ENCODE measurements at regions not wholly inside any gene's neighbourhood (a gene's known extent, or its start where the extent isn't known, plus 50 kb on each side); places are given as distances from the start of the nearest gene placed in this dataset.
"Not testable (repeated sequence)": the region's sequence is repeated elsewhere in the genome, so short reads cannot be mapped to it uniquely, and the experiment has no call there.

GRCh38 chr9:62655705-62656104 is 1465.9 kb downstream of the SPATA31A7 start:
- H3K4me1 ChIP-seq (replicated peaks; ENCODE audit: insufficient read depth); H3K27ac ChIP-seq; H3K36me3 ChIP-seq (ENCODE audit: low read depth); POLR2A ChIA-PET (ENCODE audit: unreplicated experiment); H4K20me1 ChIP-seq (ENCODE audit: insufficient read depth); H3K9me2 ChIP-seq (ENCODE audit: insufficient read depth); CTCF ChIA-PET; H2AFZ ChIP-seq; BruUV-seq (replicated peaks); intact Hi-C loops (cut with micrococcal nuclease; ENCODE audit: unreplicated experiment); H3K79me2 ChIP-seq (ENCODE audit: low read depth); H3F3A ChIP-seq (ENCODE audit: insufficient read depth, low read depth); H3K9me3 ChIP-seq (ENCODE audit: insufficient read depth, low read depth); DNase-seq; H3K4me3 ChIP-seq; H3K27me3 ChIP-seq (ENCODE audit: insufficient read depth, low read depth); H3K4me2 ChIP-seq: not testable (repeated sequence)

GRCh38 chr9:62662733-62663507 is 1473.1 kb downstream of the SPATA31A7 start:
- CTCF ChIA-PET; H3K27ac ChIP-seq; DNase-seq; intact Hi-C loops (cut with micrococcal nuclease; ENCODE audit: unreplicated experiment); H2AFZ ChIP-seq; H3K36me3 ChIP-seq (ENCODE audit: low read depth); POLR2A ChIA-PET (ENCODE audit: unreplicated experiment); H3K4me3 ChIP-seq; H3K4me1 ChIP-seq (replicated peaks; ENCODE audit: insufficient read depth); H3K4me2 ChIP-seq; H3K9me3 ChIP-seq (ENCODE audit: insufficient read depth, low read depth); H3K9me2 ChIP-seq (ENCODE audit: insufficient read depth); H4K20me1 ChIP-seq (ENCODE audit: insufficient read depth); H3K27me3 ChIP-seq (ENCODE audit: insufficient read depth, low read depth); H3K79me2 ChIP-seq (ENCODE audit: low read depth); BruUV-seq (replicated peaks); H3F3A ChIP-seq (ENCODE audit: insufficient read depth, low read depth): not testable (repeated sequence)

DNA sequence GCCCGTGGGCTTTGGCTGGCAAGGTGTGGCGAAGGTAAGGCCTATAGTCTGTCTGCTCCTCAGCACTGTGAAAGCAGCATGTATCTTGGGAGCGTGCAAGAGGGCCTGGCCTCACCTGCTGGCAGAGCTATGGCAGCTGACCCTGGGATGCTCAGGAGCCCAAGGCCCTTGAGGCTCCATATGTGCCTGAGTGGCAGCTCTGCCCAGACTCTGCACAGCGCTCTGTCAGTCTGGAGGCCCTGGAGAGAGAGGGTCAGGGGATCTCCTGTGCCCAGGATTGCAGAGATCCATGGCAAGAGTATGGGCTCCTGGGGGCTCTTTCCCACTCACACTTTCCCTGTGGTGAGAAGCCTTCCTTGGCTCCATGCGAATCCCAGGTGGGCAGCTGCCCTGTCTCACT is 1473.7 kb downstream of the SPATA31A7 start:
- BruUV-seq (replicated peaks); H2AFZ ChIP-seq; H4K20me1 ChIP-seq (ENCODE audit: insufficient read depth); DNase-seq; H3K4me2 ChIP-seq; H3K27me3 ChIP-seq (ENCODE audit: insufficient read depth, low read depth); CTCF ChIA-PET; H3K4me1 ChIP-seq (replicated peaks; ENCODE audit: insufficient read depth); H3F3A ChIP-seq (ENCODE audit: insufficient read depth, low read depth); intact Hi-C loops (cut with micrococcal nuclease; ENCODE audit: unreplicated experiment); H3K9me2 ChIP-seq (ENCODE audit: insufficient read depth); H3K9me3 ChIP-seq (ENCODE audit: insufficient read depth, low read depth); H3K4me3 ChIP-seq; H3K79me2 ChIP-seq (ENCODE audit: low read depth); H3K27ac ChIP-seq; H3K36me3 ChIP-seq (ENCODE audit: low read depth); POLR2A ChIA-PET (ENCODE audit: unreplicated experiment): not testable (repeated sequence)

GRCh38 chr9:62667137-62667824 is 1477.4 kb downstream of the SPATA31A7 start:
- H3K4me2 ChIP-seq; H3K27me3 ChIP-seq (ENCODE audit: insufficient read depth, low read depth); H3K27ac ChIP-seq; H3K4me3 ChIP-seq; H3K9me3 ChIP-seq (ENCODE audit: insufficient read depth, low read depth); H2AFZ ChIP-seq; H3K4me1 ChIP-seq (replicated peaks; ENCODE audit: insufficient read depth); H3K79me2 ChIP-seq (ENCODE audit: low read depth); intact Hi-C loops (cut with micrococcal nuclease; ENCODE audit: unreplicated experiment); H3K36me3 ChIP-seq (ENCODE audit: low read depth); POLR2A ChIA-PET (ENCODE audit: unreplicated experiment); CTCF ChIA-PET; H4K20me1 ChIP-seq (ENCODE audit: insufficient read depth); BruUV-seq (replicated peaks); H3F3A ChIP-seq (ENCODE audit: insufficient read depth, low read depth); H3K9me2 ChIP-seq (ENCODE audit: insufficient read depth); DNase-seq: not testable (repeated sequence)

- DNase-seq; H3K4me2 ChIP-seq; POLR2A ChIA-PET (ENCODE audit: unreplicated experiment); H3K9me2 ChIP-seq (ENCODE audit: insufficient read depth); intact Hi-C loops (cut with micrococcal nuclease; ENCODE audit: unreplicated experiment); H3K79me2 ChIP-seq (ENCODE audit: low read depth); H4K20me1 ChIP-seq (ENCODE audit: insufficient read depth); H2AFZ ChIP-seq; CTCF ChIA-PET; H3K4me3 ChIP-seq; H3K4me1 ChIP-seq (replicated peaks; ENCODE audit: insufficient read depth); BruUV-seq (replicated peaks); H3K9me3 ChIP-seq (ENCODE audit: insufficient read depth, low read depth); H3K27ac ChIP-seq; H3F3A ChIP-seq (ENCODE audit: insufficient read depth, low read depth); H3K36me3 ChIP-seq (ENCODE audit: low read depth); H3K27me3 ChIP-seq (ENCODE audit: insufficient read depth, low read depth): not testable (repeated sequence)
Measured at GRCh38 chr9:62677016-62677415, 1487.2 kb downstream of the SPATA31A7 start.

DNA sequence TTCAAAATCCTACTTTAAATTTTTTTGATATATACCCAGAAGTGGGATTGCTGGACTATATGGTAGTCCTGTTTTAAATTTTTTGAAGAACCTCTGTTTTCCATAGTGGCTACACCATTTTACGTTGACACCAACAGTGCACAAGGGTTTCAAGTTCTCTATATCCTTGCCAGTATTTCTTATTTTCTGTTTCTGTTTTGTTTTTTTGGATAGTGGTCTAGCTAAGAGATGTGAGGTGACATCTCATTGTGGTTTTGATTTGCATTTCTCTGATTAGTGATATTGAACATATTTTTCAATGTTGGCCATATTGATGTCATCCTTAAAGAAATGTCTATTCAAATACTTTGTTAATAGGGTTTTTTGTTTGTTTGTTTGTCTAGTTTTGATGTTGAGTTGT is 1488.5 kb downstream of the SPATA31A7 start:
- intact Hi-C loops (cut with micrococcal nuclease; ENCODE audit: unreplicated experiment); H3K36me3 ChIP-seq (ENCODE audit: low read depth); CTCF ChIA-PET; H3K27ac ChIP-seq; POLR2A ChIA-PET (ENCODE audit: unreplicated experiment); H3K9me2 ChIP-seq (ENCODE audit: insufficient read depth); DNase-seq; H3K9me3 ChIP-seq (ENCODE audit: insufficient read depth, low read depth); H2AFZ ChIP-seq; H3K79me2 ChIP-seq (ENCODE audit: low read depth); H3K4me2 ChIP-seq; H3K4me3 ChIP-seq; H3K27me3 ChIP-seq (ENCODE audit: insufficient read depth, low read depth); H3F3A ChIP-seq (ENCODE audit: insufficient read depth, low read depth); H3K4me1 ChIP-seq (replicated peaks; ENCODE audit: insufficient read depth); BruUV-seq (replicated peaks); H4K20me1 ChIP-seq (ENCODE audit: insufficient read depth): not testable (repeated sequence)

DNA sequence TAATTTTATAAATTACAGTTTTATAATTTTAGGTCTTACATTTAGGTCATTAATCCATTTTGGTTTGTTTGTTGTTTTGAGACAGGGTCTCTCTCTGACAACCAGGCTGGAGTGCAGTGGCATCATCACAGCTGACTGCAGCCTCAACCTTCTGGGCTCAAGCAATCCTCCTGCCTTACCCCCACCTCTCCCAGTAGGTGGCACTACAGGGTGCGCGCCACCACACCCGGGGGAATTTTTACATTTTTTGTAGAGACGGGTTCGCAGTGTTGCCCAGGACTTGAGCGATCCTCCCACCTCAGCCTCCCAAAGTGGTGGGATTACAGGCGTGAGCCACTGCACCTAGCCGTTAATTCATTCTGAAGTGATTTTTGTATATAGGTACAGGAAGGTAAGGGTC is 1489.2 kb downstream of the SPATA31A7 start:
- H3K79me2 ChIP-seq (ENCODE audit: low read depth); H3K4me3 ChIP-seq; CTCF ChIA-PET; H3K27me3 ChIP-seq (ENCODE audit: insufficient read depth, low read depth); DNase-seq; H3K27ac ChIP-seq; H3K9me2 ChIP-seq (ENCODE audit: insufficient read depth); H3K4me2 ChIP-seq; BruUV-seq (replicated peaks); H3K36me3 ChIP-seq (ENCODE audit: low read depth); intact Hi-C loops (cut with micrococcal nuclease; ENCODE audit: unreplicated experiment); POLR2A ChIA-PET (ENCODE audit: unreplicated experiment); H3F3A ChIP-seq (ENCODE audit: insufficient read depth, low read depth); H3K4me1 ChIP-seq (replicated peaks; ENCODE audit: insufficient read depth); H2AFZ ChIP-seq; H3K9me3 ChIP-seq (ENCODE audit: insufficient read depth, low read depth); H4K20me1 ChIP-seq (ENCODE audit: insufficient read depth): not testable (repeated sequence)

Measured in PC-9 (cell line).